Epithelial cell of proximal tubule (primary cell): ENCODE measurements at regions not wholly inside any gene's neighbourhood (a gene's known extent, or its start where the extent isn't known, plus 50 kb on each side); places are given as distances from the start of the nearest gene placed in this dataset.
"Not testable (repeated sequence)": the region's sequence is repeated elsewhere in the genome, so short reads cannot be mapped to it uniquely, and the experiment has no call there.

ENCODE experiments used
- DNase-seq: peaks from one replicate; pipeline ENCODE4 v3.0.0-alpha.2; 2011; ENCODE audit warnings: low read depth
- H3K4me3 ChIP-seq: 2 replicates; pipeline ENCODE4 v1.5.1; 2011; ENCODE audit warnings: low read depth, mild to moderate bottlenecking, low read length
- TF ChIP-seq, protein P1 (sequence below): conservative IDR thresholded peaks from 2 replicates; pipeline ENCODE4 v1.5.1; 2012; ENCODE audit warnings: low read depth, mild to moderate bottlenecking, low read length

GRCh38 chr13:37175996-37176395 is 70.5 kb upstream of the CSNK1A1L start:
- TF ChIP-seq, protein P1, sequence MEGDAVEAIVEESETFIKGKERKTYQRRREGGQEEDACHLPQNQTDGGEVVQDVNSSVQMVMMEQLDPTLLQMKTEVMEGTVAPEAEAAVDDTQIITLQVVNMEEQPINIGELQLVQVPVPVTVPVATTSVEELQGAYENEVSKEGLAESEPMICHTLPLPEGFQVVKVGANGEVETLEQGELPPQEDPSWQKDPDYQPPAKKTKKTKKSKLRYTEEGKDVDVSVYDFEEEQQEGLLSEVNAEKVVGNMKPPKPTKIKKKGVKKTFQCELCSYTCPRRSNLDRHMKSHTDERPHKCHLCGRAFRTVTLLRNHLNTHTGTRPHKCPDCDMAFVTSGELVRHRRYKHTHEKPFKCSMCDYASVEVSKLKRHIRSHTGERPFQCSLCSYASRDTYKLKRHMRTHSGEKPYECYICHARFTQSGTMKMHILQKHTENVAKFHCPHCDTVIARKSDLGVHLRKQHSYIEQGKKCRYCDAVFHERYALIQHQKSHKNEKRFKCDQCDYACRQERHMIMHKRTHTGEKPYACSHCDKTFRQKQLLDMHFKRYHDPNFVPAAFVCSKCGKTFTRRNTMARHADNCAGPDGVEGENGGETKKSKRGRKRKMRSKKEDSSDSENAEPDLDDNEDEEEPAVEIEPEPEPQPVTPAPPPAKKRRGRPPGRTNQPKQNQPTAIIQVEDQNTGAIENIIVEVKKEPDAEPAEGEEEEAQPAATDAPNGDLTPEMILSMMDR: no peak
- DNase-seq: no peak
- H3K4me3 ChIP-seq: no peak overlapping the region

GRCh38 chr13:37173214-37173613 is 67.8 kb upstream of the CSNK1A1L start:
- TF ChIP-seq, protein P1: no peak
- no peak for DNase-seq
- H3K4me3 ChIP-seq: no peak overlapping the region

DNA sequence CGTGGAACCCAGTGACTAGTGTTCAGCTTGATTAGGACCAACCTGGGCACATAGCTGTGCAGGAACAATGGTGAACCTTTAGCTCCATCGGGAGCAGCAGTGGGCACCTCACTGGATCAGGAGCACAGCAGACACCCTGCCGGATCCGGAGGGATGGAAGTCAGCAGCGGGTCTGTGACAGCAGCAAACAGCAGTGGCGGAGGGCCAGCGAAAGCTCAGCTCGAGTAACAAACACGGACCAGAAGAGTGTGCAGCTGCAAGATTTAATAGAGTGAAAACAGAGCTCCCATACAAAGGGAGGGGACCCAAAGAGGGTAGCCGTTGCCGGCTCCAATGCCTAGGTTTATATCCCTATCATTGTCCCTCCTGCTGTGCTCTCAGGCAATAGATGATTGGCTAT is 66.8 kb upstream of the CSNK1A1L start:
- DNase-seq, H3K4me3 ChIP-seq: not testable (repeated sequence)

GRCh38 chr13:37168926-37169325 is 63.5 kb upstream of the CSNK1A1L start:
- TF ChIP-seq, protein P1: no peak
- no peak for DNase-seq

GRCh38 chr13:37168151-37168550 is 62.7 kb upstream of the CSNK1A1L start:
- DNase-seq: no peak
- TF ChIP-seq, protein P1: no peak

More at GRCh38 chr13:37168926-37169325, 63.5 kb upstream of the CSNK1A1L start:
- no peak overlapping the region for H3K4me3 ChIP-seq

DNA sequence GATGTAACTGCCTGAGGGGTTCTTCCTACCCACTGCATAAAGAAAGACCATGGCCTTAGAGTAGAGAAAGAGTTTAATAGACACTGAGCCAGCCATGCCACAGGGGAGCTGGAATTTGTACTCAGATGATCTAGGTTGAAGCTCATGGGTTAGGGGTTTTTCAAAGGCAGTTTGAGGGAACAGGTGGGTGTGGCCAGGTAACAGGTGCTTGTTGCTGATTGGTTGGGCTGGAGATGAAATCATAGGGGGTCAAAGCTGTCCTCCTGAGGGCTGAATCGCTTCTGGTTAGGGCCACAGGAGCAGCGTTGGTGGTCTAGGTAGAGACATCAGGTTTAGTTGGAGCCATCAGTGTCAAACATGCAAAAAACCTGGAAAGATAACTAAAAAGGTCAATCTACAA is 59.2 kb upstream of the CSNK1A1L start:
- TF ChIP-seq, protein P1: no peak
- DNase-seq: no peak
- H3K4me3 ChIP-seq: no peak overlapping the region

More at GRCh38 chr13:37168151-37168550, 62.7 kb upstream of the CSNK1A1L start:
- no peak overlapping the region for H3K4me3 ChIP-seq

- no peak overlapping the region for H3K4me3 ChIP-seq
- no peak for DNase-seq
- TF ChIP-seq, protein P1: no peak
These were observed 58.3 kb upstream of the CSNK1A1L start for GRCh38 chr13:37163641-37164265.

DNA sequence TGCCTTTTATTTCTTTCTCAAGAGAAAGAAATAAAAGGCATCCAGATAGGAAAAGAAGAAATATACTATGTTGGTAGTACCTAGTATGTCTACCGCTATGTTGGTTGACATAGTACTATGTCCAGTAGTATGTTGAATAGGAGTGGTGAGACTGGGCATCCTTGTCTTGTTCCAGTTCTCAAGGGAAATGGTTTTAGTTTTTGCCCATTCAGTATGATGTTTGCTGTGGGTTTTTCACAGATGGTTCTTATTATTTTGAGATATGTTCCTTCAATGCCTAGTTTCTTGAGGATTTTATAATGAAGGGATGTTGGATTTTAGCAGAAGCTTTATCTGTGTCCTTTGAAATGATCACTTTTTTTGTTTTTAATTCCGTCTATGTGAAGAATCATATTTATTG is 53.0 kb upstream of the CSNK1A1L start:
- H3K4me3 ChIP-seq: no peak overlapping the region
- TF ChIP-seq, protein P1: no peak
- no peak for DNase-seq

- H3K4me3 ChIP-seq, DNase-seq: not testable (repeated sequence)
These were observed 50.2 kb upstream of the CSNK1A1L start for GRCh38 chr13:37155613-37156097.
